Epithelial cell of proximal tubule (primary cell): ENCODE measurements at regions not wholly inside any gene's neighbourhood (a gene's known extent, or its start where the extent isn't known, plus 50 kb on each side); places are given as distances from the start of the nearest gene placed in this dataset.

ENCODE experiments used
- DNase-seq: peaks from one replicate; pipeline ENCODE4 v3.0.0-alpha.2; 2011; ENCODE audit warnings: low read depth
- H3K4me3 ChIP-seq: 2 replicates; pipeline ENCODE4 v1.5.1; 2011; ENCODE audit warnings: low read depth, mild to moderate bottlenecking, low read length
- CTCF ChIP-seq: conservative IDR thresholded peaks from 2 replicates; pipeline ENCODE4 v1.5.1; 2012; ENCODE audit warnings: low read depth, mild to moderate bottlenecking, low read length

- TF ChIP-seq CTCF = no peak
- no peak for DNase-seq
- no peak overlapping the region for H3K4me3 ChIP-seq
Measured at GRCh38 chr3:162541923-162542322, 1045.3 kb downstream of the OTOL1 start.

- no peak for DNase-seq
- H3K4me3 ChIP-seq = no peak overlapping the region
- TF ChIP-seq CTCF = no peak
Measured at GRCh38 chr3:162544246-162544645, 1047.6 kb downstream of the OTOL1 start.

- no peak overlapping the region for H3K4me3 ChIP-seq
- DNase-seq = no peak
- no peak for TF ChIP-seq CTCF
Measured at GRCh38 chr3:162546910-162547309, 1050.3 kb downstream of the OTOL1 start.

GRCh38 chr3:162547321-162547720 is 1050.7 kb downstream of the OTOL1 start:
- TF ChIP-seq CTCF = no peak
- DNase-seq = no peak
- H3K4me3 ChIP-seq = no peak overlapping the region

GRCh38 chr3:162555761-162556160 is 1059.2 kb downstream of the OTOL1 start:
- DNase-seq = no peak
- H3K4me3 ChIP-seq = no peak overlapping the region

GRCh38 chr3:162558016-162558415 is 1061.4 kb downstream of the OTOL1 start:
- H3K4me3 ChIP-seq = no peak overlapping the region
- no peak for DNase-seq
- TF ChIP-seq CTCF = no peak

More at GRCh38 chr3:162555761-162556160, 1059.2 kb downstream of the OTOL1 start:
- TF ChIP-seq CTCF = no peak

- no peak for TF ChIP-seq CTCF
- no peak overlapping the region for H3K4me3 ChIP-seq
- DNase-seq = no peak
Measured at GRCh38 chr3:162568706-162569105, 1072.1 kb downstream of the OTOL1 start.
